HG02852 (cell line): ENCODE measurements at regions not wholly inside any gene's neighbourhood (a gene's known extent, or its start where the extent isn't known, plus 50 kb on each side); places are given as distances from the start of the nearest gene placed in this dataset.

Experiments
- ATAC-seq: cut with Tn5 transposase; IDR thresholded peaks from one replicate; pipeline ENCODE4 v1.9.1; 2021; ENCODE audit warnings: mild to moderate bottlenecking, moderate library complexity; ENCODE audit not compliant: unreplicated experiment

- ATAC-seq: no peak
These were observed 174.4 kb upstream of the SHH start for GRCh38 chr7:155986497-155987160.

GRCh38 chr7:155985518-155986250 lies 173.4 kb upstream of the SHH start:
- no peak for ATAC-seq

GRCh38 chr7:155984609-155985405 lies 172.5 kb upstream of the SHH start:
- no peak for ATAC-seq

- ATAC-seq: no peak
These were observed 171.8 kb upstream of the SHH start for GRCh38 chr7:155984028-155984580.

GRCh38 chr7:155983176-155983815 lies 171.0 kb upstream of the SHH start:
- no peak for ATAC-seq

- ATAC-seq: no peak
These were observed 169.4 kb upstream of the SHH start for GRCh38 chr7:155981703-155982102.

- no peak for ATAC-seq
These were observed 168.6 kb upstream of the SHH start for GRCh38 chr7:155980841-155981240.

- ATAC-seq: no peak
These were observed 167.7 kb upstream of the SHH start for GRCh38 chr7:155979994-155980393.

GRCh38 chr7:155979566-155979965 lies 167.3 kb upstream of the SHH start:
- ATAC-seq: no peak

GRCh38 chr7:155975490-155975889 lies 163.2 kb upstream of the SHH start:
- no peak for ATAC-seq

- ATAC-seq: no peak
These were observed 162.1 kb upstream of the SHH start for GRCh38 chr7:155974186-155974897.

GRCh38 chr7:155973451-155973997 lies 161.3 kb upstream of the SHH start:
- ATAC-seq: no peak

GRCh38 chr7:155972651-155973390 lies 160.6 kb upstream of the SHH start:
- no peak for ATAC-seq

GRCh38 chr7:155972247-155972646 lies 160.0 kb upstream of the SHH start:
- ATAC-seq: no peak

GRCh38 chr7:155971180-155971770 lies 159.0 kb upstream of the SHH start:
- ATAC-seq: no peak

- ATAC-seq: no peak
These were observed 157.1 kb upstream of the SHH start for GRCh38 chr7:155969192-155969929.

GRCh38 chr7:155965010-155965409 lies 152.7 kb upstream of the SHH start:
- ATAC-seq: peak; percentile 59

GRCh38 chr7:155964543-155964942 lies 152.3 kb upstream of the SHH start:
- ATAC-seq: no peak
